NCI-H69 (cell line): ENCODE measurements at regions not wholly inside any gene's neighbourhood (a gene's known extent, or its start where the extent isn't known, plus 50 kb on each side); places are given as distances from the start of the nearest gene placed in this dataset.

Experiments
- DNase-seq: peaks from one replicate; lab custom pipeline; 2025; lab: John Stamatoyannopoulos, UW

DNA sequence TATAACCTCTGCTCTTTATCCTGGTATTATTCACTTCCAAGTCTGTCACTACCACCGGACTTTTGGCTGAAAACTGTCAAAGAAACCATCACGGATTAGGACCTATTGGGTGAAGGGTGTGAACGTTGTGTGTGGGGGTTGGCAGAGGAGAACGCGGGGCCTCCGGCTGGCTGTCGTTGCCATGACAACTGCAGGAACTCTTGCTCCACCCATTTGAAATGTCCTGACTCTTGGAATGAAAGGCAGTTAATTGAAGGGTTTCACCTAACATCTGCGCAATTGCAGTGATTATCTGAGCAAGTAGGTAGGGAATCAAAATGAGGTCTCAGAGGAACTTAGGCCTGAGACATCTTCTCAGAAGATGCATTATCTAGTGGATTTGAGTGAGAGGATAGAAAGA lies 60.9 kb upstream of the CLMP start:
- DNase-seq, result peak; percentile 92

DNA sequence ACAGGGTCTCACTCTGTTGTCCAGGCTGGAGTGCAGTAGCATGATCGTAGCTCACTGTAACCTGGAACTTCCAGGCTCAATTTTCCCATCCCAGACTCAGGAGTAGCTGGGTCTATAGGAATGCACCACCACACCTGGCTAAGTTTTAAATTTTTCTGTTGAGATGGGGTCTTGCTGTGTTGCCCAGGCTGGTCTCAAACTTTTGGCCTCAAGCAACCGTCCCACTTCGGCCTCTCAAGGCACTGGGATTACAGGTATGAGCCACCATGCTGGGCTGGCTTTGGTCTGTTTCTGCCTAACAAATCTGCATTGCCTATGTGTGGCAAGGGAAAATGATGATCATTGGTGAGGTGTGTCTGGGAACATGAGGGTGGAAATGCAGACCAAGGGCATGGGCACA lies 59.3 kb upstream of the CLMP start:
- no peak for DNase-seq

DNA sequence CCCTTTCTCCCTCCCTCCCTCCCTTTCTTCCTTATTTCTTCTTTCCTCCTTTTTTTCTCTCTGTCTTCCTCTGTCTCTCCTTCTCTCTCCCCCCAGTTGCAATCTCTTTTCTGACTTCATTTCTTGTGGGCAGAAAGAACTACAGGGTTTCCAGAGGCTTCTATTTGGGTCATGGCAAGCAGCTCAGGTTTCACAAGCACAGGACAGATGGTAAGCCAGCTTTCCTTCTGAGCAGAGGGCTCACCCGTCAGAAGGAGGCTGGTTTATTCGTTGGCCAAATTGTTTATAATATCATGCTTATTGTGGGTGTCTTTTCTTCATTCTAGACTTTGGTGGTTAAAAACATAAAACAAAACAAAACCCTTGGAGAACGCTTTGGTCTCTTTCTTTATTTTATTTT lies 58.9 kb upstream of the CLMP start:
- peak; percentile 42 for DNase-seq

DNA sequence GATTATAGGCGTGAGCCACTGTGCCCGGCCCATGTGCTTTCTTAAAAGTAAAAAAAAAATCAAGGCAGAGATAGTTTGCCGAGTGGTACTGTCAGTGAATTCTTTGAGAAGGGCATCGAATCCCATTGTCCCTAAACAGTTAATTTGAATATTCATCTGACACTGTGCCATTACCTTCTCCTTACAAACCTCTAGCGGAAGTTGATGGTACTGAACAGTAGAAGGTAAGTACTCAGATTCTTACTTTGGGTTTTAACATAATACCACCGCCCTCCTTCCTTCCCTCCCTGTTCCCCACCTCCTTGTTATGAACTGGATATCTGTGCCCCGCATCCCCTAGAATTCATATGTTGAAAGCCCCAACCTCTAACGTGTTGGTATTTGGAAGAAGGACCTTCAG lies 58.2 kb upstream of the CLMP start:
- DNase-seq, result no peak

DNA sequence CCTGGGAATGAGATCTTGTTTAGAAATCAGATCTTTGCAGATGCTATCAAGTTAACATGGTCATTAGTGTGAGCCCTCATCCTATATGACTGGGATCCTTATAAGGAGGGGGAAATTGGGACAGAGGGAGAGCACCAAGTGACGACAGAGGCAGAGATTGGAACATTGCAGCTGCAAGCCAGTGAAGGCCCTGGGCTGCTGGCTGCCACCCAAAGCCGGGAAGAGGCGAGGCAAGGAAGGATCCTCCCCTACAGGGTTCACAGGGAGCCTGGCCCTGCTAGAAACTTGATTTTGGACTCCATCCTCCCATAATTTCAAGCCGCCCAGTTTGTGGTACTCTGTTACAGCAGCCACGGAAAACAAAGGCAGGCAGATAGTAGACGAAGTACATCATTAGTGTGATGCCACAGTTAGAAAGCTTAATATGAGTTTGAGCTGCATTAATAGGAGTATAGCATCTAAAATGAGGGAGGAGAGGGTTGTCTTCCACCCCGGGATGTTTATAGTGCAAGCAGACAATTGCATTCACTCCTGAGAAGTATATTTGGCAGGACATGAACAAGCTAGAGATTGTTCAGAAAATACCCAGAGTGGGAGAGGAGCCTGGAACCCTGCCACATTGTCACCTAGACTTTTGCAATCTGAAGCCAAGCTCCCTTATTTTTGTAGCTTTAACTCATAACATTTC lies 56.8 kb upstream of the CLMP start:
- no peak for DNase-seq

DNA sequence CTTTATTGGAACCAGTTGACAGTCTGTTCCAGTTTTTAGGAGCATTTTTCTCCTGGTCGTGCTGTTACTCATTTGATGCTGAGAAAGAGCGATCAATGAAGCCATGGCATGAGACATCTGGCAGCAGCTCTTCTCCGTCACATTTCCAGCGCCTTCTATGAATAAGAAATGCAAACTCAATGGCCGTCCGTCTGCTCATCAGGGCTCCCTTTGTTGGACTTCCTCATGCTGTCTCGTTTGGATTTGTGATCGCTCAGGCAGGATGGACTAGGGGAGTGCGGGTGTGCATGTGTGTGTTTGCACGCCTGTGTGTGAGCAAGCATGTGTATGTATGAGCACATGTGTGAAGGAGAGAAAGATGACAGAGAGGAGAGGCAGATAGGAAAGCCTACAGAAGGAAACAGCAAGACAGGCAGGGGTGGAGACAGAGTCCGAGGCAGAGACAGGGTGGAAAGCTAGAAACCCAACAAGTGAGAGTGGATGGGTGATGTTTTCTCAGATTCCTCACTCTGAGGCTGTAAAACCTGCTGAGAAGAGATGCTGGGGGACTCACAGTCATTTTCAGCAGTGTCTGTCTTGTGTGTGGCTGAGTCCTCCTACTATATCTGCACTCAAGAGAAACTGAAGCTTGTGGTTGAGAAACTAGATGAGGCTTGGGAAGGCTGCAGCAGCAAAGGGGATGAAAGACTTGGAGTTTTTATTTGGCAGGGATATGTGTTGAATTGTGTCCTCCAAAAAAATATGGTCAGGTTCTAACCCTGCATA lies 56.0 kb upstream of the CLMP start:
- no peak for DNase-seq

DNA sequence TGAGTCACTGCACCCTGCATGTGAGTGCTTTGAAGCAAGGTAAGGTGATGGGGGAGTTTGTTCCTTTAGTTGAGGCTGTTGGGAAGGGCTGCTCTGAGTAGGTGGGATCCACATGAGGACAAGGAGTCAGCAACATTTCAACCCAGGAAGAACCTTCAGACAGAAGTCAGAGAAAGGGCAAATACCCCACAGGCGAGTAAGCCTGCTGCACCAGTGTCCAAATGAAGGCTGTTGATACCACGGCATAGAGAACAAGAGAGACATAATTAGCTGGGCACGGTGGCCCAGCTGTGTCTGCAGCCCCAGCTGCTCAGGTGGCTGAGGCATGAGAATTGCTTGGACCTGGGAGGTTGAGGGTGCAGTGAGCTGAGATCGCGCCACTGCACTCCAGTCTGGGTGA lies 54.3 kb upstream of the CLMP start:
- peak; percentile 69 for DNase-seq

DNA sequence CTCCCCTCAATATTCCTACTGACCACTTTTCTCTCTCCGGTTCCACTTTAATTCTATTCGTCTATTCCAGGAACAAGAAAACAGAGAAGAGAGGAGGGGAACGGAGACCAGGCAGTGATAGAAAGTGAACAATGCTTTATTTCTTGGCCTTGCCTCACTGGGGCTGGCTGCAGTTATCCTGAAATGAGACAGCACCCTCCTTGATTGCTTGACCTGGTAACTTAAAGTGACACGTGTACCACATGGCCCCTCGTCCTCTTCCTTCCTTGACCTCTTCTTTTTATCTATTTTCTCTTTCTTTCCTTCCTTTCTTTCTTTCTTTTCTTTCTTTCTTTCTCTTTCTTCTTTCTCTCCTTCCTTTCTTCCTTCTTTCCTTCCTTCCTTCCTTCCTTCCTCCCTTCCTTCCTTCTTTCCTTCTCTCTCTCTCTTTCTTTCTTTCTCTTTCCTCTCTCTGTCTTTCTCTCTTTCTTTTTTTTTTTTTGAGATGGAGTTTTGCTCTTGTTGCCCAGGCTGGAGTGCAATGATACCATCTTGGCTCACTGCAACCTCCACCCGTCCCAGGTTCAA lies 52.8 kb upstream of the CLMP start:
- DNase-seq, result no peak

DNA sequence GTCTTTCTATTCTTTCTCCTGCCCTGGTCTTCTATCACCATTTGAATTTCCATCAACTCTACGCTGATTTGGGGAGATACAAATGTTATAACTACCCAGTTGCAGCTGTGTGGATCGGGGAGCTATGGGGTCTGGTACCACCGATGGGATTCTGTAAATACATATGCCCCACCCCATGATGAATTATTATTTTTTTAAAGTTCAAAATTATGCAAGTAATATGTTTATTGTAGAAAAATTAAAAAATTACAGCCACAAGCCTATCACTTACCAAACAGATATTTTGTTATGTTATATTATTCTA lies 52.4 kb upstream of the CLMP start:
- no peak for DNase-seq

DNA sequence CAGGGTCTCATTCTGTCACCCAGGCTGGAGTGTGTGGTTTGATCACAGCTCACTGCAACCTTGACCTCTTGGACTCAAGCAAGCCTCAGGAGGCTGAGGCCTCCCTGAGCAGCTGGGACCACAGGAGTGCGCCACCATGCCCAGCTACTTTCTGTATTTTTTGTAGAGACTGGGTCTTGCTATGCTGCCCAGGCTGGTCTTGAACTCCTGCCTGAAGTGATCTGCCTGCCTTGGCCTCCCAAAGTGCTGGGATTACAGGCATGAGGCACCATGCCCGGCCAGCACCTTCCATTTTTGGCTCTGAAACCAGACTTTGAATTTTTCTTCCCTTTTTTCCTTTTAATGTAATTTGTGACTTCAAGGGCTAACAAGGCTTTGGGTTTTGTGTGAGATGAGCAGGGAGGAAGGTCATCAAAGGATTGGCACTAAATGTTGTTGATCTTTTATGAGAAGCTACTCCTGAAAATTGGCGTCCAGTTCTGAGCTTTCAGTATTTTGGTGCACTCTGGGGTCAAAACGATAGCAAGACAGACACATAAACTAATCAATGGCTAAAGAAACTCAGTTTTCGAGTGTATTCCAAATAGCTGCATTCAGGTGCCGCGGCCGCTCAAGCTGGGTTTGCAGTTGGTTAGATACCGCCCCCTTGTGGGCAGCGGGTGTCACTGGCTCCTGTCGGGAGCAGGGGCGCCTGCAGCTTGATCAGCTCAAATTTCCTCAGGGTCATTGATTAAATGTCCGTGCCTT lies 51.9 kb upstream of the CLMP start:
- DNase-seq, result peak; percentile 86

DNA sequence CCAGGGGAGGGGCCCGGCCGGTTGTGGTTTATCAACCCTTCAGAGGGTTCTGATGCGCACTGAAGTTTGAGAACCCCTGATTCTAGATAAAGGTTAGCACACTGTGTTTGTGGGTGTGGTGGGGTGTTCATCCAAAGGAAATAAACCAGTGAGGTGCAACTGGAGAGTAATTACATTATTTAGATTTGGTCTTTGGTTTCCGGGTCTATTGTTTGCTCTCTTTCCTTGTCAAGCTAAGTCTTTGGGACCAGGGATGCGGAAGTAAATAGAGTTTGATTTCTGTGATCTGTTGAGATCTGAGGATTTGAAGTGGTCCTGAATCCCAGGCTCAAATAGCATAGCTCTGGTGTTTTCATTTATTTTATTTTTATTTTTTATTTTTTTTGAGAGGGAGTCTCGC lies 50.5 kb upstream of the CLMP start:
- no peak for DNase-seq
